Cardiac muscle cell (in vitro differentiated cells and primary cell): ENCODE measurements at regions not wholly inside any gene's neighbourhood (a gene's known extent, or its start where the extent isn't known, plus 50 kb on each side); places are given as distances from the start of the nearest gene placed in this dataset.

Source experiments
- DNase-seq, 2 donors: peaks; one replicate each; pipeline versions ENCODE4 v3.0.0 to v3.0.0-alpha.2; 2010 to 2017; ENCODE audit warnings: low read depth in 1 of 2, low spot score in 1 of 2
- H3K27ac ChIP-seq: fragments of 200-600 bp; sonication (generic); 2 replicates; pipeline ENCODE4 v1.5.1; 2016
- H3K27me3 ChIP-seq: fragments of 200-600 bp; sonication (generic); 2 replicates; pipeline ENCODE4 v1.6.0; 2016; ENCODE audit warnings: control low read depth
- H3K36me3 ChIP-seq: fragments of 200-600 bp; sonication (generic); 2 replicates; pipeline ENCODE4 v1.5.1; 2016; ENCODE audit warnings: control low read depth
- H3K4me1 ChIP-seq: fragments of 200-600 bp; sonication (generic); 2 replicates; pipeline ENCODE4 v1.8.1; 2017; ENCODE audit warnings: low read depth, mild to moderate bottlenecking, mixed run types
- H3K4me3 ChIP-seq: fragments of 200-600 bp; sonication (generic); 2 replicates; pipeline ENCODE4 v1.5.1; 2016; ENCODE audit warnings: mild to moderate bottlenecking
- H3K9me3 ChIP-seq: fragments of 200-600 bp; sonication (generic); 2 replicates; pipeline ENCODE4 v1.5.1; 2017; ENCODE audit warnings: low read depth, mild to moderate bottlenecking, control low read depth
- CTCF ChIP-seq: IDR thresholded peaks from 2 replicates; pipeline ENCODE4 v1.5.1; 2012; ENCODE audit warnings: low read depth, mild to moderate bottlenecking, low read length

DNA sequence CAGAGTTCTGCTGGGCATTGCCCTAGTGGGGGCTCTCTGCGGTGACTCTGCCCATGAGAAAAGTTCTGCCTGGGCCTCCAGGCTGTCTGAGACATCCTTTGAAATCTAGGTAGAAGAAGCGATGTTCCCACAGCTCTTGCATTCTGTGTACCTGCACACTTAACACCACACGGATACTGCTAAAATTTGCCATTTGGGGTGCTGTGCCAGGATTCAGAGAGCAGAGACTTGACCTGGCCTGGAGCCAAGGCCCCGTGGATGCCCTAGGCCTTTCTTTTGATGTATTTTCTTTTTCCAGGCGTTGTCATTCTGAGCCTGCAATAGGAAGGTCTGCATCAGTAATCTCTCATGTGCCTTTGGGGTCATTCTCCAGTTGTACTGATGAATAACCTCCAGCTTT lies 89.3 kb upstream of the IL12B start:
- H3K4me1 ChIP-seq = no peaks in the 10 kb centered on the region
- no peaks in the 10 kb centered on the region for H3K9me3 ChIP-seq
- H3K27ac ChIP-seq = no peak overlapping the region
- H3K4me3 ChIP-seq = no peak overlapping the region
- no peaks in the 10 kb centered on the region for H3K27me3 ChIP-seq
- no peak for TF ChIP-seq CTCF
- DNase-seq = no peak
- H3K36me3 ChIP-seq = no peaks in the 10 kb centered on the region

- no peak overlapping the region for H3K4me3 ChIP-seq
- H3K36me3 ChIP-seq = no peaks in the 10 kb centered on the region
- H3K27me3 ChIP-seq = no peaks in the 10 kb centered on the region
- TF ChIP-seq CTCF = no peak
- DNase-seq = no peak
- H3K9me3 ChIP-seq = no peaks in the 10 kb centered on the region
- no peak overlapping the region for H3K27ac ChIP-seq
- no peaks in the 10 kb centered on the region for H3K4me1 ChIP-seq
These were observed 90.7 kb upstream of the IL12B start for GRCh38 chr5:159420940-159421339.

DNA sequence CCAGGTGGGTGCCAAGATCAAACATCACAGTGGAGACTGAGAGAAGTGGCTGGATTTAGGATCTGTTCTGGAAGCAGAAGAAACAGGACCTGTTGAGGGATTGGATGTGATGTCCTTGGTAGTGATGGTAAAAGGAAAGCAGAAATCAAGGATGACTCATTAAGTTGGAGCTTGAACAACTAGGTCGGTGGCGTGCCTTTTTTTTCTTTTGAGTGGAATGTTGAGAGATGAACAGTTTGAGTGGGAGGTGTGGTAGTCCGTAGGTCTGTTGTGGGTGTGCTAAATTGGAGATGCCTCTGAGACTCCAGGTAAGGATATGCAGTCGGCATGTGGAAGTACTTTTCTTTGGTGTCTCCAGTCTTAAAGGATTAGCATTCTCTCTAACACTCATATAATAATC lies 92.1 kb upstream of the IL12B start:
- Histone ChIP-seq H3K27me3 (no peaks in the 10 kb centered on the region), H3K27ac (no peak overlapping the region), H3K9me3 (no peaks in the 10 kb centered on the region), H3K4me1 (no peaks in the 10 kb centered on the region), H3K36me3 (no peaks in the 10 kb centered on the region), H3K4me3 (no peak overlapping the region)
- no peak for TF ChIP-seq CTCF
- DNase-seq = peak in 1 of 2 donors; percentile 31

DNA sequence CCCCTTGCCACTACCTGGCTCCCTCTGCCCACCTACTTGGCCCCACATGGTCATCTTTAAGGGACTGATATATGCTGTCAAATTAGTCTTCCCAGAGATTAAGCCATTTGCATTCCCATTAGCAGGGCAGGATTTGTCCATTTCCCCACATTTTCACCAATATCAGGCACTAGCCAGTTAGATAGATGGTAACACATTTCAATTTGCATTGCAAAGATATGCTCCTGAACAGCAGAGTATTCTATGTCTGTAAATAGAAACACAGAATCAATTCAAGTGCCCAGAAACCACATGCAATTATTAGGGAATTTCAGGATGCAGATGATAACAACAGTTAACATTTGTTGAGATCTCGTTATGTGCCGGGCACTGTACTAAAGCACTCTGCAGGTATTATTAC lies 92.6 kb upstream of the IL12B start:
- Histone ChIP-seq H3K4me3 (no peak overlapping the region), H3K27me3 (no peaks in the 10 kb centered on the region), H3K9me3 (no peaks in the 10 kb centered on the region), H3K4me1 (no peaks in the 10 kb centered on the region), H3K27ac (no peak overlapping the region), H3K36me3 (no peaks in the 10 kb centered on the region)
- DNase-seq = no peak
- TF ChIP-seq CTCF = no peak

DNA sequence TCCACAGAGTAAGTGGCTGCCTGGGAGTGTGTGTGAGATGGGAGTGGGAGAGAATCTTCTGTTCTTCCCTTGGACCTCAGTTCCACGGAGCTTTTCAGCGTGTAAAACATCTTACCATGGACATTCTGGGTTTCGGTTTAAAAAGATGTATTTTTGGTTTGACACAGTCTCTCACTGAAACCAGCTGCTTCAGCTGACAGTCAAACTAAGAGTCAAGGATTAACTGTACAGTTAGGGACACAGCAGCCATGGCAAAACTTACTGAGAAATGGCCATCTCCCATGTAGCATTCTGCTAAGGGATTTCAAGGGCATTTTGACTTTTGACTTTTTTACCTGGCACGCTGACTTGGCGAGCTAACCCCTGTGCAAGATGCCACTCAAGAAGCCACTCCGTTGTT lies 93.8 kb upstream of the IL12B start:
- Histone ChIP-seq H3K4me3 (no peak overlapping the region), H3K9me3 (no peaks in the 10 kb centered on the region), H3K27me3 (no peaks in the 10 kb centered on the region), H3K4me1 (no peaks in the 10 kb centered on the region), H3K27ac (no peak overlapping the region), H3K36me3 (no peaks in the 10 kb centered on the region)
- TF ChIP-seq CTCF = no peak
- DNase-seq = no peak

DNA sequence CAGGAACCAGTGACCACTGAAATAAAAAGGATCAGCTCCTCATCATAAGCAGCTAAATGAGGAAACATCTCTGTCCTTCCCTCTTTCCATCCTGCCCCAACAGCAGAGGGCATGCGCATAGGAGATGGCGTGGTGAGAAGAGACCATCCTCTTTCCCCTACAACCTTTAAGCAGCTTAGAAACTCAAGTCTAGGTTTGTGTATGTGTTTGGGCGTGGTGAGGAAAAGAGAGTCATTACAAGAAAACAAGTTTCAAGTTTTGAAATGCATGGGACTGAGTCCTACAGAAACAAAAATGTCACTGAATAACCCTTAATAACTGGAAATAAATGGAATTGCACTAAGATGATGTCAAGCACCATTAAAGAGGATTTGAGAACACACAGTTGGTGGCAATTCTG lies 96.4 kb upstream of the IL12B start:
- Histone ChIP-seq H3K9me3 (no peaks in the 10 kb centered on the region), H3K4me1 (no peaks in the 10 kb centered on the region), H3K27me3 (no peaks in the 10 kb centered on the region), H3K36me3 (no peaks in the 10 kb centered on the region), H3K4me3 (no peak overlapping the region), H3K27ac (no peak overlapping the region)
- TF ChIP-seq CTCF = no peak
- no peak for DNase-seq
